ENCODE measurements at regions not wholly inside any gene's neighbourhood (a gene's known extent, or its start where the extent isn't known, plus 50 kb on each side); places are given as distances from the start of the nearest gene placed in this dataset.

GRCh38 chr2:128560718-128561117 is 242.1 kb upstream of the HS6ST1 start:
- Histone ChIP-seq H3K4me3 (replicated peaks; ENCODE audit: insufficient read depth, low read length) (no peak overlapping the region), H3K27ac (replicated peaks) (no peak overlapping the region), H3K27me3 (ENCODE audit: insufficient read depth, poor library complexity, severe bottlenecking) (no peaks in the 10 kb centered on the region)
- no peak for DNase-seq (ENCODE audit: low read depth in 1 of 2, low spot score in 1 of 2)
- TF ChIP-seq REST (IDR thresholded peaks at IDR 0.05; ENCODE audit: insufficient replicate concordance, low read depth) = no peak
- TF ChIP-seq POLR2AphosphoS5 (IDR thresholded peaks at IDR 0.05; ENCODE audit: low read depth) = no peak
- TF ChIP-seq SPI1 (IDR thresholded peaks at IDR 0.05; ENCODE audit: borderline replicate concordance, low read depth) = no peak
- no peak for TF ChIP-seq GABPA (IDR thresholded peaks at IDR 0.05; ENCODE audit: low read depth)
- no peak for TF ChIP-seq CTCF (IDR thresholded peaks at IDR 0.05; ENCODE audit: insufficient read depth, low read length)

GRCh38 chr2:128562471-128563347 is 244.0 kb upstream of the HS6ST1 start:
- no peaks in the 10 kb centered on the region for H3K27me3 ChIP-seq (ENCODE audit: insufficient read depth, poor library complexity, severe bottlenecking)
- H3K27ac ChIP-seq (replicated peaks) = no peak overlapping the region
- TF ChIP-seq GABPA (IDR thresholded peaks at IDR 0.05; ENCODE audit: low read depth) = no peak
- DNase-seq (ENCODE audit: low read depth in 1 of 2, low spot score in 1 of 2) = no peak
- H3K4me3 ChIP-seq (replicated peaks; ENCODE audit: insufficient read depth, low read length) = no peak overlapping the region

- H3K27ac ChIP-seq (replicated peaks) = no peak overlapping the region
- no peak for DNase-seq (ENCODE audit: low read depth in 1 of 2, low spot score in 1 of 2)
- TF ChIP-seq POLR2AphosphoS5 (IDR thresholded peaks at IDR 0.05; ENCODE audit: low read depth) (no peak), CTCF (IDR thresholded peaks at IDR 0.05; ENCODE audit: insufficient read depth, low read length) (no peak), REST (IDR thresholded peaks at IDR 0.05; ENCODE audit: insufficient replicate concordance, low read depth) (no peak), GABPA (IDR thresholded peaks at IDR 0.05; ENCODE audit: low read depth) (no peak), SPI1 (IDR thresholded peaks at IDR 0.05; ENCODE audit: borderline replicate concordance, low read depth) (no peak)
- no peaks in the 10 kb centered on the region for H3K27me3 ChIP-seq (ENCODE audit: insufficient read depth, poor library complexity, severe bottlenecking)
- H3K4me3 ChIP-seq (replicated peaks; ENCODE audit: insufficient read depth, low read length) = no peak overlapping the region
These were observed 244.7 kb upstream of the HS6ST1 start for GRCh38 chr2:128563348-128563687.

GRCh38 chr2:128564131-128564530 is 245.5 kb upstream of the HS6ST1 start:
- Histone ChIP-seq H3K27ac (replicated peaks) (no peak overlapping the region), H3K27me3 (ENCODE audit: insufficient read depth, poor library complexity, severe bottlenecking) (no peaks in the 10 kb centered on the region), H3K4me3 (replicated peaks; ENCODE audit: insufficient read depth, low read length) (no peak overlapping the region)
- no peak for DNase-seq (ENCODE audit: low read depth in 1 of 2, low spot score in 1 of 2)
- TF ChIP-seq SPI1 (IDR thresholded peaks at IDR 0.05; ENCODE audit: borderline replicate concordance, low read depth) (no peak), GABPA (IDR thresholded peaks at IDR 0.05; ENCODE audit: low read depth) (no peak), REST (IDR thresholded peaks at IDR 0.05; ENCODE audit: insufficient replicate concordance, low read depth) (no peak), CTCF (IDR thresholded peaks at IDR 0.05; ENCODE audit: insufficient read depth, low read length) (no peak), POLR2AphosphoS5 (IDR thresholded peaks at IDR 0.05; ENCODE audit: low read depth) (no peak)

All from HL-60 (cell line).